SK-N-MC (cell line): ENCODE measurements at regions not wholly inside any gene's neighbourhood (a gene's known extent, or its start where the extent isn't known, plus 50 kb on each side); places are given as distances from the start of the nearest gene placed in this dataset.

Experiments used
- EZH2 ChIP-seq: fragments of 200-600 bp; sonication (generic); IDR thresholded peaks from one replicate; pipeline ENCODE4 v1.6.1; 2017; ENCODE audit warnings: antibody characterized with exemption
- FOXP2 ChIP-seq: optimal IDR thresholded peaks from 2 replicates; pipeline ENCODE3; 2011; ENCODE audit warnings: mild to moderate bottlenecking, moderate library complexity; ENCODE audit not compliant: insufficient read depth; ENCODE audit errors: extremely low read length, control extremely low read depth
- POLR2AphosphoS5 ChIP-seq: IDR thresholded peaks from 2 replicates; pipeline ENCODE4 v1.6.1; 2012; ENCODE audit warnings: mild to moderate bottlenecking, low read depth, low read length, borderline replicate concordance

GRCh38 chr3:76702676-76703075 is 337.2 kb upstream of the ROBO2 start:
- TF ChIP-seq EZH2 (no peak), POLR2AphosphoS5 (no peak), FOXP2 (no peak)
